ENCODE measurements at regions not wholly inside any gene's neighbourhood (a gene's known extent, or its start where the extent isn't known, plus 50 kb on each side); places are given as distances from the start of the nearest gene placed in this dataset.

DNA sequence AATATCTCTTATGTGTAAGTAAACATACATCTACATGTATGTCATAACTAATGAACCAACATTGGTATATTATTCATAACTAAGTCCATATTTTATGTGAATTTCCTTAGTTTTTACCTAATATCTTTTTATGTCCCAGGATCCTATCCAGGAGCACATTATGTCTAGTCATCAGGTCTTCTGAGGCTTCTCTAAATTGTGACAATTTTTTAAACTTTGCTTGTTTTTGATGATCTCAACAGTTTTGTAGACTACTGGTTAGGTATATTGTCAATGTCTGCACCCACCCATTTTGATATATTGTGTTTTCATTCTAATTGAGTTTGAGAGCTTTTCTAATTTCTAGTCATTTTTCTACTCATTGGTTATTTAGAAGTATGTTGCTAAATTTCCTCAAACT lies 288.2 kb upstream of the DIO3 start:
- TF ChIP-seq, protein P1, sequence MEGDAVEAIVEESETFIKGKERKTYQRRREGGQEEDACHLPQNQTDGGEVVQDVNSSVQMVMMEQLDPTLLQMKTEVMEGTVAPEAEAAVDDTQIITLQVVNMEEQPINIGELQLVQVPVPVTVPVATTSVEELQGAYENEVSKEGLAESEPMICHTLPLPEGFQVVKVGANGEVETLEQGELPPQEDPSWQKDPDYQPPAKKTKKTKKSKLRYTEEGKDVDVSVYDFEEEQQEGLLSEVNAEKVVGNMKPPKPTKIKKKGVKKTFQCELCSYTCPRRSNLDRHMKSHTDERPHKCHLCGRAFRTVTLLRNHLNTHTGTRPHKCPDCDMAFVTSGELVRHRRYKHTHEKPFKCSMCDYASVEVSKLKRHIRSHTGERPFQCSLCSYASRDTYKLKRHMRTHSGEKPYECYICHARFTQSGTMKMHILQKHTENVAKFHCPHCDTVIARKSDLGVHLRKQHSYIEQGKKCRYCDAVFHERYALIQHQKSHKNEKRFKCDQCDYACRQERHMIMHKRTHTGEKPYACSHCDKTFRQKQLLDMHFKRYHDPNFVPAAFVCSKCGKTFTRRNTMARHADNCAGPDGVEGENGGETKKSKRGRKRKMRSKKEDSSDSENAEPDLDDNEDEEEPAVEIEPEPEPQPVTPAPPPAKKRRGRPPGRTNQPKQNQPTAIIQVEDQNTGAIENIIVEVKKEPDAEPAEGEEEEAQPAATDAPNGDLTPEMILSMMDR (IDR thresholded peaks at IDR 0.05; ENCODE audit: low read depth, low read length): no peak
- no peak for DNase-seq (ENCODE audit: extremely low read depth, low read depth)

DNA sequence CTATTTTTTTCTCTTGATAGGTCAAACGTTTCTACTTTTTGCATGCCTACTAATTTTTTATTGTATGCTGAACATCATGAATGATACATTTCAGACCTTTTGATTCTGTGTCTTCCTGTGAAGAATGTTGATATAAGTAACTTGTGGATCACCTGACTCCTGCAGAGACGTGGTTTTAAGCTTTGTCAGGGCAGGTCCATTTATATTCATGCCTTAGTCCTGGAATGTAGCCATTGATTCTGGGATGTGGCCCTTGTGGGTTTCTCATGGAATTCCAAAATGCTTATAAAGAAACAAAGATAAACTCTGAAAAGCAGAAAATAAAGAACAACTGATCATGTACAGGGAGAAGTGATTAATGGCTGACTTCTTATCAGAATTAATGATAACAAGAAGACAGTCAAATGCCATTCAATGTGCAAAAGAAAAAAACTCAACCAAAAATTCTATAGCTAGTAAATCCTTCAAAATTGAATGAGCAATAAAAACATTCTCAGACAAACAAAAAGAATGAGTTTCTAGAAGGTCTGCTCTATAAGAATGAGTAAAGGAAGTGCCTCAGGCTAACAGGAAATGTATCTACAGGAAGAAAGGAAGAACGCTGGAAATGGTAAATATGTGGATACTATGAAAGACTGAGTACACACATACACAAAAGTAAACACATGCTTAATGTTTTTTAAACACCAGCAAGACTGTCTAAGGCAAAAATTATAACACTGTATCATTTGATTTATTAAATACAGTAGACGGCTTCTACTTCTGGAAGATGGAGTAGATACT lies 284.8 kb upstream of the DIO3 start:
- TF ChIP-seq, protein P1 (IDR thresholded peaks at IDR 0.05; ENCODE audit: low read depth, low read length): no peak
- no peak for DNase-seq (ENCODE audit: extremely low read depth, low read depth)

DNA sequence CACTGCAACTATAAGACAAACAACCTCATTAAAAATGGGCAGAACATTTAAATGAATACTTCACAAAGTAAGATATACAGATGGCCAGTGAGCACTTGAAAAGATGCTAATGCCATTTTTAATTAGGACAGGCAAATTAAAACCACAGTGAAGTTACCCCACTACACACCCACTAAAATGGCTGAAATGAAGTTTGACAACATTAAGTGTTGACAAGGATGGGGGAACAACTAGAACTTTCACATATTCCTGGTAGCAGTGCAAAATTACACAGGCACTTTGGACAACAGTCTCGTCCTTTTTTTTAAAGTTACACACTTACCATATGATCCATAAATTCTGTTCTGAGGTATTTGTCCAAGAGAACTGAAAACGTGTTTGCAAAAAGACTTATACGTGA lies 278.9 kb upstream of the DIO3 start:
- TF ChIP-seq, protein P1 (IDR thresholded peaks at IDR 0.05; ENCODE audit: low read depth, low read length): no peak
- DNase-seq (ENCODE audit: extremely low read depth, low read depth): no peak

DNA sequence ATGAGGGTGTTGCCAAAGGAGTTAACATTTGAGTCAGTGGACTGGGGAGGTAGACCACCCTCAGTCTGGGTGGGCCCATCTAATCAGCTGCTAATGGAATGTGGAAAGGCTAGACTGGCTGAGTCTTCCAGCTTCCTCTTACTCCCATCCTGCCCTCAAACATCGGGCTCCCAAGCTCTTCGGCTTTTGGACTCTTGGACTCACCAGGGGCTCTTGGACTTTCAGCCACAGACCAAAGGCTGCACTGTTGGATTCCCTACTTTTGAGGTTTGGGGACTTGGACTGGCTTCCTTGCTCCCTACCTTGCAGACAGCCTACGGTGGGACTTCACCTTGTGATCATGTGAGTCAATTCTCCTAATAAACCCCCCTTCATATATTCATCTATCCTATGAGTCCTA lies 276.6 kb upstream of the DIO3 start:
- no peak for DNase-seq (ENCODE audit: extremely low read depth, low read depth)
- TF ChIP-seq, protein P1 (IDR thresholded peaks at IDR 0.05; ENCODE audit: low read depth, low read length): no peak

DNA sequence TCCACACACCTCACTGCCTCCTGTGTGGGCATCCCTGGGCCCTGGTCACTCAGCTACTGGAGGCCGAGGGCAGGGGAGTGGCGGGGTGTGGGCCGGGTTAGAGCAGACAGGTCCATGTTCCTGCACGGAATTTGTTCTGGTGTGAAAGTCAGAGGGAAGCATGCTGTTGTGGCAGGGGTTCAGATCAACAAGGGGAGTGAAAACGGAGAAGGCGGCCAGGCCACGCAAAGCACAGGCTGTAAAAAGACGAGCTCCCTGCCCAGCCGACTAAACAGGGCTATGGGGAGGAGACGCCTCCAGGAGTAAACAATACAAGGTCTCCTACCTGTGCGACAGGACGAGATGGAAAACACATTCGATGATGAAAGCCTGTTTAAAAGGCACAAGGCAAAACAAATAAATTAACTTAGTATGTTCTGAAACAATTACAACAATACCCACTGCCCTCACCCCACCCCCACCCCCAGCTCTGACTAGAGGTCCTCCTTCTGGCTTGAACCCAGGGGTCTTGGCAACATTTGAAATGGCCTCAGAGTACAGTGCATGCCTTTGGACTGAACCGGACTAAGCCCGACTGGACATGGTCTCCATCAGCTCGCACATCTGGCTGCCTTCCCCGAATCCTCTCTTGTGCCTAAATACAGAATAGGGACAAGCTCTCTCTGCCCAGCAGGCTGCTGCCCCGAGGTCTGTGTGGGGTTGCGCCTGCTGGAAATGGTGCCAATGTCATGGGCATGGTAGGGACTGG lies 274.9 kb upstream of the DIO3 start:
- TF ChIP-seq, protein P1 (IDR thresholded peaks at IDR 0.05; ENCODE audit: low read depth, low read length): no peak
- no peak for DNase-seq (ENCODE audit: extremely low read depth, low read depth)

DNA sequence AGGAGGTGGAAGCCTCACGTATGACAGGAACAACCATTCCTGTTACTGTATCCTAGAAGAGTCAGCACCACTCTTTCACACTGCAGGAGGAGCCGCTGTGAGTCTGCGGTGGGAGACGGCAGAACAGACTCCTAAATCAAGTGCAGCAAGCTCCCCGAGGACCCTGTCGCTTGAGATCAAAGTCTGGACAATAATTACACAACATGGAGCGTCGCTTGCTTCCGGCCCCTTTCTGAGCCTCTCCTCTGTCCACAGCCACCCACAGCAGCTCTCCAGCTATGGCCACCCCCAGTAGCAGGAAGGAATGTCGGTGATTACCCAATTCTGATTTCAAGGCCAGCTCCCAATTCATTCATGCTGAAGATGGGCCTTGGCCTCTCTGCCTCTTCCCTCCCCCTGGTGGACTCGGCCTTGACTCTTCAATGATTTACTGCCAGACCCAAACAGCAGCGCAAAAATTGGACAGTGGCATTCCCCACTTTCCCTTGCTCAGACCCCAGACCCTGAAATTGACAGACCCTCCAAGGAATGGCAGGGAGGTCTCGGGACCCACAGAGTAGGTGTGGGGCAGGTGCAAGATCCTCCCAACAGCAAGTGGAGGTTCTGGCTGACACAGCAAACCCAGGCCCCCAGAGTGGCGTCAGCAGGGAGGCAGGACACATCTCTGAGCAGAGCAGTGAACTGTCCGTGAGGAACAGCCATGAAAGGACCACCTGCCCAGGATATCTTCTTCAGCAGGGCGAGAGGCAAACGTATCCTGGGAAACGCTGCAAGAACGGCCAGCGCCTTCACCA lies 272.7 kb upstream of the DIO3 start:
- no peak for DNase-seq (ENCODE audit: extremely low read depth, low read depth)
- TF ChIP-seq, protein P1 (IDR thresholded peaks at IDR 0.05; ENCODE audit: low read depth, low read length): no peak

Measured in AG09319 (cell line).